ENCODE measurements at regions not wholly inside any gene's neighbourhood (a gene's known extent, or its start where the extent isn't known, plus 50 kb on each side); places are given as distances from the start of the nearest gene placed in this dataset.
A peak's percentile ranks its signal among the peaks of the same experiment; 100 is the strongest.
"Not testable (repeated sequence)": the region's sequence is repeated elsewhere in the genome, so short reads cannot be mapped to it uniquely, and the experiment has no call there.

- TF ChIP-seq EZH2phosphoT487 (IDR thresholded peaks at IDR 0.05) (no peak), CTCF (IDR thresholded peaks at IDR 0.05) (no peak), EZH2 (IDR thresholded peaks at IDR 0.05) (no peak)
- H3K36me3 ChIP-seq = no peaks in the 10 kb centered on the region
- no peak overlapping the region for H3K4me3 Mint-ChIP-seq
- H3K4me1 ChIP-seq = no peaks in the 10 kb centered on the region
- H3F3A ChIP-seq (ENCODE audit: low read depth) = no peaks in the 10 kb centered on the region
- no peak for DNase-seq (ENCODE audit: low spot score)
- no peaks in the 10 kb centered on the region for H3K36me3 Mint-ChIP-seq
- H2AFZ ChIP-seq (replicated peaks) = no peak overlapping the region
- H3K9ac ChIP-seq = no peak overlapping the region
- no peaks in the 10 kb centered on the region for H3K9me3 Mint-ChIP-seq
- no peak overlapping the region for H3K4me3 ChIP-seq
- H3K4me2 ChIP-seq = no peak overlapping the region
- H3K4me1 Mint-ChIP-seq = peaks cover 28% of the 10 kb centered on the region
- H3K27me3 ChIP-seq = no peaks in the 10 kb centered on the region
- H3K9me3 ChIP-seq (ENCODE audit: low read depth) = no peaks in the 10 kb centered on the region
- H3K79me2 ChIP-seq (ENCODE audit: low read depth) = no peaks in the 10 kb centered on the region
- H3K27ac Mint-ChIP-seq = no peak overlapping the region
- no peaks in the 10 kb centered on the region for H4K20me1 ChIP-seq (ENCODE audit: low read depth)
- no peak overlapping the region for H3K27ac ChIP-seq
- peaks cover 8% of the 10 kb centered on the region for H3K27me3 Mint-ChIP-seq (ENCODE audit: insufficient read depth, low read depth)
Observed at GRCh38 chr10:31664803-31665202, 263.8 kb downstream of the ARHGAP12 start.

GRCh38 chr10:31664071-31664470 is 264.6 kb downstream of the ARHGAP12 start:
- not testable (repeated sequence) for H3K4me1 ChIP-seq; H3K27ac Mint-ChIP-seq; H3K4me2 ChIP-seq; H3K27me3 ChIP-seq; H3K4me3 ChIP-seq; H3K27me3 Mint-ChIP-seq (ENCODE audit: insufficient read depth, low read depth); H4K20me1 ChIP-seq (ENCODE audit: low read depth); H3K9me3 Mint-ChIP-seq; H3F3A ChIP-seq (ENCODE audit: low read depth); H3K36me3 Mint-ChIP-seq; H3K9ac ChIP-seq; H3K9me3 ChIP-seq (ENCODE audit: low read depth); DNase-seq (ENCODE audit: low spot score); H2AFZ ChIP-seq (replicated peaks); H3K36me3 ChIP-seq; H3K4me3 Mint-ChIP-seq; H3K79me2 ChIP-seq (ENCODE audit: low read depth); H3K27ac ChIP-seq
- H3K4me1 Mint-ChIP-seq = peaks cover 23% of the 10 kb centered on the region

- Histone ChIP-seq H3K9me3 (ENCODE audit: low read depth) (no peaks in the 10 kb centered on the region), H3K9ac (no peak overlapping the region), H3K4me1 (no peaks in the 10 kb centered on the region), H3F3A (ENCODE audit: low read depth) (no peaks in the 10 kb centered on the region), H3K4me2 (no peak overlapping the region), H3K27ac (no peak overlapping the region), H4K20me1 (ENCODE audit: low read depth) (no peaks in the 10 kb centered on the region), H3K36me3 (no peaks in the 10 kb centered on the region), H3K27me3 (no peaks in the 10 kb centered on the region), H3K4me3 (no peak overlapping the region), H3K79me2 (ENCODE audit: low read depth) (no peaks in the 10 kb centered on the region), H2AFZ (replicated peaks) (peak overlapping the region; percentile 29)
- no peak for TF ChIP-seq CTCF (IDR thresholded peaks at IDR 0.05)
- no peak for TF ChIP-seq EZH2 (IDR thresholded peaks at IDR 0.05)
- TF ChIP-seq EZH2phosphoT487 (IDR thresholded peaks at IDR 0.05) = no peak
- Mint-ChIP-seq H3K27me3 (ENCODE audit: insufficient read depth, low read depth) (peaks cover 2% of the 10 kb centered on the region), H3K9me3 (no peaks in the 10 kb centered on the region), H3K4me1 (peaks cover 11% of the 10 kb centered on the region), H3K4me3 (no peak overlapping the region), H3K36me3 (no peaks in the 10 kb centered on the region), H3K27ac (no peak overlapping the region)
- DNase-seq (ENCODE audit: low spot score) = no peak
Observed at GRCh38 chr10:31660300-31660699, 268.3 kb downstream of the ARHGAP12 start.

GRCh38 chr10:31659665-31660064 is 269.0 kb downstream of the ARHGAP12 start:
- Histone ChIP-seq H3K4me2 (no peak overlapping the region), H2AFZ (replicated peaks) (no peak overlapping the region), H3K36me3 (no peaks in the 10 kb centered on the region), H3K4me1 (no peaks in the 10 kb centered on the region), H3K9me3 (ENCODE audit: low read depth) (no peaks in the 10 kb centered on the region), H3K27ac (no peak overlapping the region), H3K9ac (no peak overlapping the region), H3K4me3 (no peak overlapping the region), H3K27me3 (no peaks in the 10 kb centered on the region), H3F3A (ENCODE audit: low read depth) (no peaks in the 10 kb centered on the region), H3K79me2 (ENCODE audit: low read depth) (no peaks in the 10 kb centered on the region), H4K20me1 (ENCODE audit: low read depth) (no peaks in the 10 kb centered on the region)
- Mint-ChIP-seq H3K9me3 (no peaks in the 10 kb centered on the region), H3K27ac (no peak overlapping the region), H3K36me3 (no peaks in the 10 kb centered on the region), H3K4me3 (no peak overlapping the region), H3K4me1 (peaks cover 5% of the 10 kb centered on the region), H3K27me3 (ENCODE audit: insufficient read depth, low read depth) (peaks cover 2% of the 10 kb centered on the region)
- TF ChIP-seq EZH2phosphoT487 (IDR thresholded peaks at IDR 0.05) (no peak), EZH2 (IDR thresholded peaks at IDR 0.05) (no peak), CTCF (IDR thresholded peaks at IDR 0.05) (no peak)
- no peak for DNase-seq (ENCODE audit: low spot score)
